Smooth muscle cell (in vitro differentiated cells): ENCODE measurements at regions not wholly inside any gene's neighbourhood (a gene's known extent, or its start where the extent isn't known, plus 50 kb on each side); places are given as distances from the start of the nearest gene placed in this dataset.

Source experiments
- DNase-seq: peaks from one replicate; lab custom pipeline; 2025; ENCODE audit not compliant: unreplicated experiment; lab: John Stamatoyannopoulos, UW
- H2AFZ ChIP-seq: fragments of 200-600 bp; sonication (generic); 2 replicates; pipeline ENCODE4 v1.6.0; 2016; ENCODE audit warnings: antibody characterized with exemption, low read depth, mild to moderate bottlenecking
- H3F3A ChIP-seq: fragments of 200-600 bp; sonication (generic); 2 replicates; pipeline ENCODE4 v1.6.0; 2017; ENCODE audit warnings: antibody characterized with exemption, low read depth
- H3K27ac ChIP-seq: fragments of 200-600 bp; sonication (generic); 2 replicates; pipeline ENCODE4 v1.5.1; 2016; ENCODE audit warnings: low read depth, mild to moderate bottlenecking
- H3K27me3 ChIP-seq: fragments of 200-600 bp; sonication (generic); 2 replicates; pipeline ENCODE4 v1.6.1; 2016; ENCODE audit warnings: low read depth, mild to moderate bottlenecking
- H3K36me3 ChIP-seq: fragments of 200-600 bp; sonication (generic); 2 replicates; pipeline ENCODE4 v1.5.1; 2016; ENCODE audit warnings: low read depth
- H3K4me1 ChIP-seq: fragments of 200-600 bp; sonication (generic); 2 replicates; pipeline ENCODE4 v1.5.1; 2016; ENCODE audit warnings: low read depth
- H3K4me2 ChIP-seq: fragments of 200-600 bp; sonication (generic); 2 replicates; pipeline ENCODE4 v1.6.0; 2016; ENCODE audit warnings: mild to moderate bottlenecking
- H3K4me3 ChIP-seq: fragments of 200-600 bp; sonication (generic); 2 replicates; pipeline ENCODE4 v1.5.1; 2016; ENCODE audit warnings: mild to moderate bottlenecking
- H3K79me2 ChIP-seq: fragments of 200-600 bp; sonication (generic); 2 replicates; pipeline ENCODE4 v1.6.0; 2016; ENCODE audit warnings: low read depth, mild to moderate bottlenecking
- H3K9ac ChIP-seq: fragments of 200-600 bp; sonication (generic); 2 replicates; pipeline ENCODE4 v1.6.0; 2016; ENCODE audit warnings: low read depth
- H3K9me3 ChIP-seq: fragments of 200-600 bp; sonication (generic); replicated peaks from 2 replicates; pipeline ENCODE4 v1.5.1; 2016; ENCODE audit warnings: low read depth
- H4K20me1 ChIP-seq: fragments of 200-600 bp; sonication (generic); 2 replicates; pipeline ENCODE4 v1.6.0; 2016; ENCODE audit warnings: low read depth
- WGBS: methylation state at CpG from one replicate; pipeline ENCODE4 v1.1.7; 2016; ENCODE audit warnings: low lambda C conversion rate; 5-methylcytosine and 5-hydroxymethylcytosine counted together
- TF ChIP-seq, protein P1 (sequence below): fragments of 200-600 bp; sonication (generic); IDR thresholded peaks from 2 replicates; pipeline ENCODE4 v1.5.1; 2017; ENCODE audit warnings: borderline replicate concordance, mild to moderate bottlenecking, antibody characterized with exemption; ENCODE audit not compliant: insufficient read depth, poor library complexity, severe bottlenecking

DNA sequence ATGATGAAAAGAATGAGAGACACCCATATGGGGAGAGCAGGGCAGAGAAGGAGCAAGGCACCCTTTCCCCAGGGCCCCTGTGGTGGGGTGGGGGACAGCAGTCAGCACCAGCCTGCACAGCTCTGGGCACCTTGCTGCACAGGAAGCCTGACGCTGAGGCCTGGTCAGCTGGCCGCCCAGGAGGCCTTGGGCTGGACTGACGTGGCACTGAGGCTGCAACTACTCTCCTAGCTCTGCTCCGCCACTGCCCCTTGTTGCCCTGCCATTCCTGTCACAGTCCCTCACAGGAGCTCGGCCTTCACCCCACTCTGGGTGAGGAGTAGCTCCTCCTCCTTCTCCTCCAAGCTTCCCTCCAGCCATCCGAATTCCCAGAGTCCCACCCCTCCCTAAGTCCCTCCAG lies 99.7 kb downstream of the CPN2 start:
- no peak for DNase-seq
- Histone ChIP-seq H3K27me3 (no peaks in the 10 kb centered on the region), H3K36me3 (no peaks in the 10 kb centered on the region), H3K9me3 (no peaks in the 10 kb centered on the region), H3K4me2 (no peak overlapping the region), H3K4me1 (peaks cover 26% of the 10 kb centered on the region), H3K9ac (no peak overlapping the region), H2AFZ (no peak overlapping the region), H3K4me3 (no peak overlapping the region), H3K79me2 (no peaks in the 10 kb centered on the region), H3K27ac (no peak overlapping the region), H4K20me1 (no peaks in the 10 kb centered on the region), H3F3A (peaks cover 7% of the 10 kb centered on the region)
- WGBS, result 83% methylated on average over 6 of the region's 6 CpGs
- TF ChIP-seq, protein P1, sequence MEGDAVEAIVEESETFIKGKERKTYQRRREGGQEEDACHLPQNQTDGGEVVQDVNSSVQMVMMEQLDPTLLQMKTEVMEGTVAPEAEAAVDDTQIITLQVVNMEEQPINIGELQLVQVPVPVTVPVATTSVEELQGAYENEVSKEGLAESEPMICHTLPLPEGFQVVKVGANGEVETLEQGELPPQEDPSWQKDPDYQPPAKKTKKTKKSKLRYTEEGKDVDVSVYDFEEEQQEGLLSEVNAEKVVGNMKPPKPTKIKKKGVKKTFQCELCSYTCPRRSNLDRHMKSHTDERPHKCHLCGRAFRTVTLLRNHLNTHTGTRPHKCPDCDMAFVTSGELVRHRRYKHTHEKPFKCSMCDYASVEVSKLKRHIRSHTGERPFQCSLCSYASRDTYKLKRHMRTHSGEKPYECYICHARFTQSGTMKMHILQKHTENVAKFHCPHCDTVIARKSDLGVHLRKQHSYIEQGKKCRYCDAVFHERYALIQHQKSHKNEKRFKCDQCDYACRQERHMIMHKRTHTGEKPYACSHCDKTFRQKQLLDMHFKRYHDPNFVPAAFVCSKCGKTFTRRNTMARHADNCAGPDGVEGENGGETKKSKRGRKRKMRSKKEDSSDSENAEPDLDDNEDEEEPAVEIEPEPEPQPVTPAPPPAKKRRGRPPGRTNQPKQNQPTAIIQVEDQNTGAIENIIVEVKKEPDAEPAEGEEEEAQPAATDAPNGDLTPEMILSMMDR, result no peak

GRCh38 chr3:194251891-194252560 lies 99.1 kb downstream of the CPN2 start:
- no peak overlapping the region for H3K4me2 ChIP-seq
- peaks cover 22% of the 10 kb centered on the region for H3K4me1 ChIP-seq
- H3K36me3 ChIP-seq, result no peaks in the 10 kb centered on the region
- H3K79me2 ChIP-seq, result no peaks in the 10 kb centered on the region
- no peaks in the 10 kb centered on the region for H3K9me3 ChIP-seq
- H2AFZ ChIP-seq, result no peak overlapping the region
- H3K4me3 ChIP-seq, result no peak overlapping the region
- TF ChIP-seq, protein P1, result no peak
- no peak overlapping the region for H3K9ac ChIP-seq
- H3K27ac ChIP-seq, result no peak overlapping the region
- no peaks in the 10 kb centered on the region for H4K20me1 ChIP-seq
- no peak for DNase-seq
- H3F3A ChIP-seq, result peaks cover 7% of the 10 kb centered on the region
- WGBS, result 97% methylated on average over 18 of the region's 18 CpGs
- H3K27me3 ChIP-seq, result no peaks in the 10 kb centered on the region

- Histone ChIP-seq H3K36me3 (no peaks in the 10 kb centered on the region), H3K4me2 (no peak overlapping the region), H3K4me3 (no peak overlapping the region), H3K9me3 (no peaks in the 10 kb centered on the region), H3K27me3 (no peaks in the 10 kb centered on the region), H4K20me1 (no peaks in the 10 kb centered on the region), H3K79me2 (no peaks in the 10 kb centered on the region), H3K27ac (no peak overlapping the region), H3F3A (peaks cover 4% of the 10 kb centered on the region), H3K9ac (no peak overlapping the region), H2AFZ (no peak overlapping the region), H3K4me1 (peaks cover 19% of the 10 kb centered on the region)
- TF ChIP-seq, protein P1, result no peak
- DNase-seq, result no peak
- 79% methylated on average over 4 of the region's 4 CpGs for WGBS
Observed at GRCh38 chr3:194253270-194253669, 97.9 kb downstream of the CPN2 start.

- Histone ChIP-seq H3K79me2 (no peaks in the 10 kb centered on the region), H3K9ac (no peak overlapping the region), H3K4me3 (no peak overlapping the region), H3K9me3 (no peaks in the 10 kb centered on the region), H2AFZ (no peak overlapping the region), H3K27me3 (no peaks in the 10 kb centered on the region), H3K36me3 (no peaks in the 10 kb centered on the region), H3K27ac (no peak overlapping the region), H3K4me2 (no peak overlapping the region), H4K20me1 (no peaks in the 10 kb centered on the region), H3K4me1 (peaks cover 19% of the 10 kb centered on the region), H3F3A (peaks cover 4% of the 10 kb centered on the region)
- no peak for DNase-seq
- WGBS, result 88% methylated on average over 5 of the region's 7 CpGs
- TF ChIP-seq, protein P1, result no peak
Observed at GRCh38 chr3:194254040-194254439, 97.1 kb downstream of the CPN2 start.
